ENCODE measurements at regions not wholly inside any gene's neighbourhood (a gene's known extent, or its start where the extent isn't known, plus 50 kb on each side); places are given as distances from the start of the nearest gene placed in this dataset.

- TF ChIP-seq Cebpa-rat (IDR thresholded peaks at IDR 0.05), result no peak
- no peak overlapping the region for H3K4me3 ChIP-seq
- H3K9ac ChIP-seq, result no peak overlapping the region
Measured at GRCh38 chr2:220528180-220528675, 900.8 kb downstream of the SLC4A3 start.

GRCh38 chr2:220531216-220531615, 903.8 kb downstream of the SLC4A3 start:
- TF ChIP-seq Cebpa-rat (IDR thresholded peaks at IDR 0.05), result no peak
- no peak overlapping the region for H3K4me2 ChIP-seq
- H3K27me3 ChIP-seq, result no peaks in the 10 kb centered on the region
- no peaks in the 10 kb centered on the region for H3K36me3 ChIP-seq
- H3K27ac ChIP-seq, result no peak overlapping the region
- H3K9me3 ChIP-seq, result peaks cover 10% of the 10 kb centered on the region
- H3K9ac ChIP-seq, result no peak overlapping the region
- no peaks in the 10 kb centered on the region for H3K4me1 ChIP-seq
- H3K4me3 ChIP-seq, result no peak overlapping the region
- H4K20me1 ChIP-seq, result no peaks in the 10 kb centered on the region

More at GRCh38 chr2:220528180-220528675, 900.8 kb downstream of the SLC4A3 start:
- Histone ChIP-seq H3K9me3 (no peaks in the 10 kb centered on the region; the same call in 1 of the 2 replicates), H3K4me1 (no peaks in the 10 kb centered on the region), H3K27ac (no peak overlapping the region), H4K20me1 (no peaks in the 10 kb centered on the region), H3K4me2 (no peak overlapping the region), H3K36me3 (no peaks in the 10 kb centered on the region), H3K27me3 (no peaks in the 10 kb centered on the region)

- H3K4me1 ChIP-seq, result no peaks in the 10 kb centered on the region
- no peak overlapping the region for H3K9ac ChIP-seq
- H3K4me2 ChIP-seq, result no peak overlapping the region
- no peaks in the 10 kb centered on the region for H4K20me1 ChIP-seq
- H3K27me3 ChIP-seq, result no peaks in the 10 kb centered on the region
- H3K36me3 ChIP-seq, result no peaks in the 10 kb centered on the region
- no peak for TF ChIP-seq Cebpa-rat (IDR thresholded peaks at IDR 0.05)
- H3K9me3 ChIP-seq, result peaks cover 10% of the 10 kb centered on the region
- H3K4me3 ChIP-seq, result no peak overlapping the region
- H3K27ac ChIP-seq, result no peak overlapping the region
Measured at GRCh38 chr2:220533485-220533884, 906.1 kb downstream of the SLC4A3 start.

- no peak overlapping the region for H3K4me3 ChIP-seq
- no peak for TF ChIP-seq Cebpa-rat (IDR thresholded peaks at IDR 0.05)
- H3K36me3 ChIP-seq, result no peaks in the 10 kb centered on the region
- no peak overlapping the region for H3K27ac ChIP-seq
- no peaks in the 10 kb centered on the region for H3K27me3 ChIP-seq
- H3K9me3 ChIP-seq, result peaks cover 6% of the 10 kb centered on the region
- H3K4me2 ChIP-seq, result no peak overlapping the region
- H3K9ac ChIP-seq, result no peak overlapping the region
- H4K20me1 ChIP-seq, result no peaks in the 10 kb centered on the region
- no peaks in the 10 kb centered on the region for H3K4me1 ChIP-seq
Measured at GRCh38 chr2:220539481-220539880, 912.1 kb downstream of the SLC4A3 start.

- TF ChIP-seq Cebpa-rat (IDR thresholded peaks at IDR 0.05), result no peak
- Histone ChIP-seq H3K36me3 (no peaks in the 10 kb centered on the region), H3K4me1 (no peaks in the 10 kb centered on the region), H3K4me3 (no peak overlapping the region), H3K9me3 (no peaks in the 10 kb centered on the region), H3K27me3 (no peaks in the 10 kb centered on the region), H4K20me1 (no peaks in the 10 kb centered on the region), H3K9ac (no peak overlapping the region), H3K27ac (no peak overlapping the region), H3K4me2 (no peak overlapping the region)
Measured at GRCh38 chr2:220544049-220544448, 916.6 kb downstream of the SLC4A3 start.

- H3K36me3 ChIP-seq, result no peaks in the 10 kb centered on the region
- TF ChIP-seq Cebpa-rat (IDR thresholded peaks at IDR 0.05), result no peak
- H3K4me1 ChIP-seq, result no peaks in the 10 kb centered on the region
Measured at GRCh38 chr2:220550995-220551700, 923.7 kb downstream of the SLC4A3 start.

GRCh38 chr2:220552790-220553535, 925.5 kb downstream of the SLC4A3 start:
- Histone ChIP-seq H3K27me3 (no peaks in the 10 kb centered on the region), H3K9me3 (no peaks in the 10 kb centered on the region), H3K4me1 (0 out of 2 replicates have a peak, but pooled peaks cover 5% of the 10 kb centered on the region), H4K20me1 (no peaks in the 10 kb centered on the region), H3K4me2 (no peak overlapping the region), H3K36me3 (no peaks in the 10 kb centered on the region), H3K9ac (no peak overlapping the region), H3K4me3 (no peak overlapping the region), H3K27ac (no peak overlapping the region)
- no peak for TF ChIP-seq Cebpa-rat (IDR thresholded peaks at IDR 0.05)

More at GRCh38 chr2:220550995-220551700, 923.7 kb downstream of the SLC4A3 start:
- Histone ChIP-seq H3K27me3 (no peaks in the 10 kb centered on the region), H3K4me2 (no peak overlapping the region), H3K9me3 (no peaks in the 10 kb centered on the region), H4K20me1 (no peaks in the 10 kb centered on the region), H3K4me3 (no peak overlapping the region), H3K9ac (no peak overlapping the region), H3K27ac (no peak overlapping the region)

GRCh38 chr2:220555961-220556630, 928.7 kb downstream of the SLC4A3 start:
- no peak overlapping the region for H3K27ac ChIP-seq
- H3K9me3 ChIP-seq, result no peaks in the 10 kb centered on the region
- H3K27me3 ChIP-seq, result no peaks in the 10 kb centered on the region
- H3K4me1 ChIP-seq, result 0 out of 2 replicates have a peak, but pooled peaks cover 5% of the 10 kb centered on the region
- no peak overlapping the region for H3K4me2 ChIP-seq
- no peak overlapping the region for H3K4me3 ChIP-seq
- no peaks in the 10 kb centered on the region for H4K20me1 ChIP-seq
- TF ChIP-seq Cebpa-rat (IDR thresholded peaks at IDR 0.05), result no peak
- no peak overlapping the region for H3K9ac ChIP-seq
- no peaks in the 10 kb centered on the region for H3K36me3 ChIP-seq

- H3K9ac ChIP-seq, result no peak overlapping the region
- H3K4me1 ChIP-seq, result 0 out of 2 replicates have a peak, but pooled peaks cover 5% of the 10 kb centered on the region
- H3K27ac ChIP-seq, result no peak overlapping the region
- H3K9me3 ChIP-seq, result no peaks in the 10 kb centered on the region
- H3K36me3 ChIP-seq, result no peaks in the 10 kb centered on the region
- H3K27me3 ChIP-seq, result no peaks in the 10 kb centered on the region
- H3K4me3 ChIP-seq, result no peak overlapping the region
- no peaks in the 10 kb centered on the region for H4K20me1 ChIP-seq
- no peak for TF ChIP-seq Cebpa-rat (IDR thresholded peaks at IDR 0.05)
- H3K4me2 ChIP-seq, result no peak overlapping the region
Measured at GRCh38 chr2:220556658-220557057, 929.2 kb downstream of the SLC4A3 start.
